ENCODE measurements at regions not wholly inside any gene's neighbourhood (a gene's known extent, or its start where the extent isn't known, plus 50 kb on each side); places are given as distances from the start of the nearest gene placed in this dataset.

DNA sequence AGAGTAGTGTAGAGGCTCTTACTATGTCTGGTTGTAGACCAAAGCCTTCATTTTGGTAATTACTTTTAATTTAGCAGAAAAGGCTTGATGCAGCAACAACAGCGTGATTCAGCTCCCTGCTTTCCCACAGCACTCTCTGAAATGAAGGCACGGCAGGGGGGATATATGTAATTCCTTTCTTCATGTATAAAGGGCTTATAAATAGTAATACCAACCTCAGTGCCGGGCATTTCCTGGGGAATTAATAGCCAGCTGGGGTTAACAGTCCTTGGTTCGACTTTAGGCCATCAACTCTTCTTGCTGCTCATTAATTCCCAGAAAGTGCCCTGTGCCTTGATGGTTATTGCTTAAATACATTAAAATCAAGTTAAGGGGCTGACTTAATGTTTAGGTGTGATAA is 669.0 kb downstream of the ZNF674 start:
- H3K27me3 ChIP-seq (ENCODE audit: insufficient read depth, low read length, poor library complexity), result no peaks in the 10 kb centered on the region
- no peaks in the 10 kb centered on the region for H4K20me1 ChIP-seq (ENCODE audit: insufficient read depth, low read length)
- TF ChIP-seq, protein P1, sequence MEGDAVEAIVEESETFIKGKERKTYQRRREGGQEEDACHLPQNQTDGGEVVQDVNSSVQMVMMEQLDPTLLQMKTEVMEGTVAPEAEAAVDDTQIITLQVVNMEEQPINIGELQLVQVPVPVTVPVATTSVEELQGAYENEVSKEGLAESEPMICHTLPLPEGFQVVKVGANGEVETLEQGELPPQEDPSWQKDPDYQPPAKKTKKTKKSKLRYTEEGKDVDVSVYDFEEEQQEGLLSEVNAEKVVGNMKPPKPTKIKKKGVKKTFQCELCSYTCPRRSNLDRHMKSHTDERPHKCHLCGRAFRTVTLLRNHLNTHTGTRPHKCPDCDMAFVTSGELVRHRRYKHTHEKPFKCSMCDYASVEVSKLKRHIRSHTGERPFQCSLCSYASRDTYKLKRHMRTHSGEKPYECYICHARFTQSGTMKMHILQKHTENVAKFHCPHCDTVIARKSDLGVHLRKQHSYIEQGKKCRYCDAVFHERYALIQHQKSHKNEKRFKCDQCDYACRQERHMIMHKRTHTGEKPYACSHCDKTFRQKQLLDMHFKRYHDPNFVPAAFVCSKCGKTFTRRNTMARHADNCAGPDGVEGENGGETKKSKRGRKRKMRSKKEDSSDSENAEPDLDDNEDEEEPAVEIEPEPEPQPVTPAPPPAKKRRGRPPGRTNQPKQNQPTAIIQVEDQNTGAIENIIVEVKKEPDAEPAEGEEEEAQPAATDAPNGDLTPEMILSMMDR (IDR thresholded peaks at IDR 0.05; ENCODE audit: borderline replicate concordance, extremely low read depth, low read length, poor library complexity, severe bottlenecking), result no peak
- TF ChIP-seq EZH2 (IDR thresholded peaks at IDR 0.05; ENCODE audit: borderline replicate concordance, low read depth, low read length, severe bottlenecking), result no peak
- no peak overlapping the region for H3K4me2 ChIP-seq (ENCODE audit: insufficient read depth, low read length)
- ATAC-seq (ENCODE audit: insufficient read depth, low read depth), result no peak
- H3K36me3 ChIP-seq (ENCODE audit: insufficient read depth, low read length), result no peaks in the 10 kb centered on the region
- H3K4me3 ChIP-seq (ENCODE audit: low read depth in 1 of 2, low read length in 2 of 2), result no peak overlapping the region
- H3K9me3 ChIP-seq (ENCODE audit: insufficient read depth, low read length, severe bottlenecking), result no peaks in the 10 kb centered on the region
- H3K9ac ChIP-seq (ENCODE audit: low read depth, low read length), result no peak overlapping the region
- H3K27ac ChIP-seq (ENCODE audit: low read length), result no peak overlapping the region
- H3K79me2 ChIP-seq (ENCODE audit: insufficient read depth, low read length), result no peaks in the 10 kb centered on the region
- DNase-seq, result no peak
- H2AFZ ChIP-seq (ENCODE audit: low read depth, low read length), result no peak overlapping the region
- peaks cover 8% of the 10 kb centered on the region for H3K4me1 ChIP-seq (ENCODE audit: insufficient read depth, low read length)

DNA sequence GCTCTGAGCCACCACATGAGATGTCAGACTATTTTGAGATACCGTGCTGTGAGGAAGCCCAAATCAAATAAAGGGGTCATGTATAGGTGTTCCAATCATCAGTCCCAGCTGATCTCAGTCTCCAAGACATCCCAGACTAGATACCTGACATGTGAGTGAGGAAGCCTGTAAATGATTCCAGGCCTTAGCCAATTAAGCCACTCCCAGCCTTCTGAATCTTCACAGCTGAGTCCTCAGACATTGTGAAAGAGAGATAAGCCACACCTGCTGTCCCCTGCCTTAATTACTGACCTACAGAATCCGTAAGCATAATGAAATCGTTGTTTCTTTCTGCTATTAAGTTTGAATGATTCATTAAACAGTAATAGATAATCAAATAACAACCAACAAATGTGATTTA is 671.4 kb downstream of the ZNF674 start:
- H3K79me2 ChIP-seq (ENCODE audit: insufficient read depth, low read length), result no peaks in the 10 kb centered on the region
- H3K9ac ChIP-seq (ENCODE audit: low read depth, low read length), result no peak overlapping the region
- no peaks in the 10 kb centered on the region for H3K36me3 ChIP-seq (ENCODE audit: insufficient read depth, low read length)
- H3K4me3 ChIP-seq (ENCODE audit: low read depth in 1 of 2, low read length in 2 of 2), result no peak overlapping the region
- no peak overlapping the region for H3K4me2 ChIP-seq (ENCODE audit: insufficient read depth, low read length)
- H3K4me1 ChIP-seq (ENCODE audit: insufficient read depth, low read length), result no peaks in the 10 kb centered on the region
- no peaks in the 10 kb centered on the region for H3K27me3 ChIP-seq (ENCODE audit: insufficient read depth, low read length, poor library complexity)
- DNase-seq (no peak), ATAC-seq (ENCODE audit: insufficient read depth, low read depth) (no peak)
- TF ChIP-seq, protein P1 (IDR thresholded peaks at IDR 0.05; ENCODE audit: borderline replicate concordance, extremely low read depth, low read length, poor library complexity, severe bottlenecking), result no peak
- no peak for TF ChIP-seq EZH2 (IDR thresholded peaks at IDR 0.05; ENCODE audit: borderline replicate concordance, low read depth, low read length, severe bottlenecking)
- no peak overlapping the region for H3K27ac ChIP-seq (ENCODE audit: low read length)
- H2AFZ ChIP-seq (ENCODE audit: low read depth, low read length), result no peak overlapping the region
- H4K20me1 ChIP-seq (ENCODE audit: insufficient read depth, low read length), result no peaks in the 10 kb centered on the region
- no peaks in the 10 kb centered on the region for H3K9me3 ChIP-seq (ENCODE audit: insufficient read depth, low read length, severe bottlenecking)

GRCh38 chrX:45872480-45872879 is 671.8 kb upstream of the DIPK2B start:
- Histone ChIP-seq H3K4me2 (ENCODE audit: insufficient read depth, low read length) (no peak overlapping the region), H2AFZ (ENCODE audit: low read depth, low read length) (no peak overlapping the region), H4K20me1 (ENCODE audit: insufficient read depth, low read length) (no peaks in the 10 kb centered on the region), H3K9ac (ENCODE audit: low read depth, low read length) (no peak overlapping the region), H3K36me3 (ENCODE audit: insufficient read depth, low read length) (no peaks in the 10 kb centered on the region), H3K27ac (ENCODE audit: low read length) (no peak overlapping the region), H3K4me3 (ENCODE audit: low read depth in 1 of 2, low read length in 2 of 2) (no peak overlapping the region), H3K4me1 (ENCODE audit: insufficient read depth, low read length) (no peaks in the 10 kb centered on the region), H3K27me3 (ENCODE audit: insufficient read depth, low read length, poor library complexity) (no peaks in the 10 kb centered on the region), H3K79me2 (ENCODE audit: insufficient read depth, low read length) (no peaks in the 10 kb centered on the region), H3K9me3 (ENCODE audit: insufficient read depth, low read length, severe bottlenecking) (no peaks in the 10 kb centered on the region)
- TF ChIP-seq, protein P1 (IDR thresholded peaks at IDR 0.05; ENCODE audit: borderline replicate concordance, extremely low read depth, low read length, poor library complexity, severe bottlenecking), result no peak
- no peak for TF ChIP-seq EZH2 (IDR thresholded peaks at IDR 0.05; ENCODE audit: borderline replicate concordance, low read depth, low read length, severe bottlenecking)
- ATAC-seq (ENCODE audit: insufficient read depth, low read depth) (no peak), DNase-seq (no peak)

GRCh38 chrX:45868425-45868824 is 667.7 kb upstream of the DIPK2B start:
- Histone ChIP-seq H3K27me3 (ENCODE audit: insufficient read depth, low read length, poor library complexity) (no peaks in the 10 kb centered on the region), H3K9me3 (ENCODE audit: insufficient read depth, low read length, severe bottlenecking) (no peaks in the 10 kb centered on the region), H3K4me2 (ENCODE audit: insufficient read depth, low read length) (no peak overlapping the region), H4K20me1 (ENCODE audit: insufficient read depth, low read length) (no peaks in the 10 kb centered on the region), H3K36me3 (ENCODE audit: insufficient read depth, low read length) (no peaks in the 10 kb centered on the region), H3K79me2 (ENCODE audit: insufficient read depth, low read length) (no peaks in the 10 kb centered on the region), H3K27ac (ENCODE audit: low read length) (no peak overlapping the region), H3K4me3 (ENCODE audit: low read depth in 1 of 2, low read length in 2 of 2) (no peak overlapping the region), H3K4me1 (ENCODE audit: insufficient read depth, low read length) (no peaks in the 10 kb centered on the region), H3K9ac (ENCODE audit: low read depth, low read length) (no peak overlapping the region), H2AFZ (ENCODE audit: low read depth, low read length) (no peak overlapping the region)
- TF ChIP-seq EZH2 (IDR thresholded peaks at IDR 0.05; ENCODE audit: borderline replicate concordance, low read depth, low read length, severe bottlenecking), result no peak
- TF ChIP-seq, protein P1 (IDR thresholded peaks at IDR 0.05; ENCODE audit: borderline replicate concordance, extremely low read depth, low read length, poor library complexity, severe bottlenecking), result no peak
- DNase-seq, result no peak
- no peak for ATAC-seq (ENCODE audit: insufficient read depth, low read depth)
